Left kidney (tissue), 1 donor: ENCODE measurements at regions not wholly inside any gene's neighbourhood (a gene's known extent, or its start where the extent isn't known, plus 50 kb on each side); places are given as distances from the start of the nearest gene placed in this dataset.

Experiments used
- DNase-seq: peaks from one replicate; pipeline ENCODE4 v3.0.0-alpha.2; 2013

DNA sequence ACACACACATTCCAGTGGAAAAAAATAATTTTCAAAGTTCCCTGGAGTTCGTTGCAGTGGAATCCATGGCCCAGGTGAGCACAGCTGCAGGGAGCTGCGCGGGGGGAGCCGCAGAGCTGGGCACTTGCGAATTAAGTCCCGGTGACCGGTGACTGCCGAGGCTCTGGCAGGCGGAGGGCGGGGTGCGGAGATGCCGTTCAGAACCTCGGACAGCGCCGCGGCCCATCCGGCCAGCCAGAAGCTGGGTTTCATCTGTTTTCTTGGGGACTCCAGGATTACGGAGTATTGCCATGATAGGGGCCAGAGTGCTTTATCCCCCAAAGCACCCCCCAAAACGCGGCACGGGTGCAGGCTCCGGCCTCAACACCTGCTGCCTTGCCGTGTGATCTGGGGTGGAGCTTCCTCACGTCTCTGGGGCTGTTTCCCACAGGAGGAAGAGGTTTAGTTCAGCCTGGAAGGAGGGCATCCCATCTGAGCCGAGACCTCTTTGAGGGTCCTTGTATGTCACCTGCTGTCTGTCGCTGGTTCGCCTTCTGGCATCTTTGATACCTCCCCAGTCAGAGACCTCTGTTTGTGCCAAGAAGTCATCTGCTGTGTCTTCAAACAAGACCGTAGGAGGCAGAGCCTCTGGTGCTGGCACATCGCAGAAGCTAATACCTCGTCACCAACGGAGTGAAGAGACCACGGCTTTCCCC lies 99.4 kb downstream of the YTHDF1 start:
- DNase-seq: peak; percentile 43

DNA sequence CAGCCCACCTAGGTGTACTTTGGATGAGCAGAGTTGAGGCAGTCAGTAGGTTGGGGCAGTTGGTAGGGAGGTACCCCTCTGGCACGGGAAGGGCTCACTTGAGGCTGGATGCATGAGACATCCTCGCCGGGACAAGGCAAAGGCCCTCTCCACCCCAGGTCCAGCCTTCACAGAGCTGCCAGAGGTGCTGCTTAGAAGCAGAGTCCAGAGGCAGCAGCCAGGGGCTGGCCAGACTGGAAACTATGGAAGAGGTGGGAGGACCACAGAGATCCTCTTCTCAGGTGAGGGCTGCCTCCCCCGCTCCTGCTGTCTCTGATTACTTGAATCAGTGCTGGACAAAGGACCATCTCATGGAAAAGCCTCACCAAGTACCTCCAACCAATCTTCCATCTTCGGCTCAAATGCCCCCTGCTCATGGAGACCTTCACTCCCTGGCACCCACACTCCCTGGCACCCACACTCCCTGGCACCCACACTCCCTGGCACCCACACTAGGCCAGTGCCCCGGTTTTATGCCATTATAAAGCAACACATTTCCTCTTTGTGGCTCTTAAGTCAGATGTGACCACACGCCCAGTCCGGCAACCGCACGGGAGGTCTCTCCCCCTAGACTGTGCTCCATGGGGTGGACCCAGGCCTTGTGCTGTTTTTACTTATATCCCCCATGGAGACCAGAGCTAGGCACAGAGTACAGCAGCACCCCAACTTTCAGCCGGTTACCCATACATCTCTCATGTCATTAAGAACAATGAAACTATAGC lies 100.1 kb downstream of the YTHDF1 start:
- no peak for DNase-seq

DNA sequence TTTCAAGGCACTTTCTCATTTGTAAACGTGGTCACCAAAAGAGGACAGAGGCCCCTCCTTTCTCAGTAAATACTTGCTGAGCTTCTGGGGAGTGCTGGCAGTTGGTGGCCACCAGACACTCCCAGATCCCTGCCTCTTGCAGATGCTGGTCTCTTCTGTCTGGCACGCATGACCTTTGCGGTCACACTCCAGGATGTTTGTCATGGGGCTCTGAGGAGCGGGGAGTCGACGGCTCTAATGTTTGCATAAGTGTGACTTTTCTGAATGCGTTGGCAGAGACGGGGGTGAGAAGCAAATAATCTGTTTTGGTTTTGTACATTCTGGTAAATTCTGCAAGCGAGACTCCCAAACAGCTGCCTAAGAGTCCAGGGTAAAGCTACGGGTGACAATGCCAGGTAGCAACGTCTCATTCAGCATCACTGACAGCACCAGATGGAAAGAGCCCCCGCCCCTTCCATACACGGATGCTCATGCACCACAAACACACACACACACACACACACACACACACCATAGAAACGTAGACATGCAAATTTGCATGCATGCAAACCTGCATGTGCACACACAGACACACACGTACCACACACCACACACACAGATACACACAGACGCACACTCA lies 101.1 kb downstream of the YTHDF1 start:
- DNase-seq: no peak

DNA sequence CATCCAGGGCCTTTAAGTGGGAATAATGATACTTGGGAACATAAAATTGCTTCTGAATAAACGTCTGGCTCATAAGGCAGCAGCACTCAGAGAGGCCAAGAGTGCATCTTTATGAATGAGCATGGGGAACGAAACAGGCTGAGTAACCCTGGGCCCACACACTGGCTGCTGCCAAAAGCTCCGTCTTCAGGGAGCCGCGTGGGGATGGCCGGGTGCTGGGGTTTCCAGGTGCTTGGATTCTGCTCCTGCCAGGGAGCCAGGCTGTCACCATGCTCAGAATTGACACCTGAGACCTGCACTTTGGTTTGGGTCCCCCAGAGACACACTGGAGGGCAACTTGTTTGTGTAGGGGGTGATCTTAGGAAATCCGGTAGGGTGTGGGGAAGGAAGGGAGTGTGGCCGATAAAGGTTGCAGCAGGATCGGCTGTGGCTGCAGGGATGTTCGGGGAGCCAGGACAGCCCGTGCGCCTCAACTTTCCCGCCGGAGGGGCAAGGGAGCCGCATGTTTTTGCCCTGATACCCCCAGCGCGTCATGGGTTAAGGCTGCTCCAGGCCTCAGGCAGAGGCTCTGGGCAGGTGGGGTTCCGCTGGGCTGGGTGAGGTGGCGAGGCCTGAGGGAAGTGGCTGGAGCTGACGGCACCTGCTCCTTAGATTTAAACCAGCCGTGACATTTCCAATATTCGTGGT lies 101.8 kb downstream of the YTHDF1 start:
- DNase-seq: no peak

DNA sequence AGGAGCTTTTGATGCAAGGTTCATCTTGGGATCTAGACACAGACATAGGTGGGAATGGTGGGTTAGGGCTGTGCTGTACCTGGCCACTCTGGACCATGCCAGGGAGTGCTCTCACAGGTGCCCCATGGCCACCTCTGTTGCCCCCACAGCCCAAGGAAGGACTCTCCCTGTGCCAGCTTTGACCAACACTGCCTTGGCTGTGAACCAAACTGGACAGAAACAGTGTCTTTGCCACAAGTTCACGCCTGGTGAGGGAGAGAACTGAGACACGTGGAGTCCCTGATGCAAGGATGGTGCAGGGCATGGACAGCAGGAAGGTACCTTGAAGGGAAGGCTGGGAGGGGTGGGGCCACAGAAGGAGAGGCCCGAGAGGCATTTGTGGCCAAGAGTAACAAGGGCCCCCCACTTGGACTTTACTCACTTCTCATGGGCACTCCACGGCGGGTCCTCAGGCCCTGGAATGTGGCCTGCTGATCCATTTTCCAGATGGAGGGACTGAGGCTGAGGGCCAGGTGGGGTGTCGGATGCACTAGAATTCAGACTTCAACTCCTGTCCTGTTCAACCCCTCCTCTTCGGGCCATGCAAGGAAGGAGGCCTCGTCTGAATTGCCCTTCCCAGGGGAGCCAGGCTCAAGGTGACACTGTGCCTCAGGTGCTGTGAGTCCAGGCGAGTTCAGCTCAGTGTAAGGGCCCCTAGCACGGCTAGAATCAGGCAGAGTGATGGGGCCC lies 103.3 kb downstream of the YTHDF1 start:
- DNase-seq: no peak

DNA sequence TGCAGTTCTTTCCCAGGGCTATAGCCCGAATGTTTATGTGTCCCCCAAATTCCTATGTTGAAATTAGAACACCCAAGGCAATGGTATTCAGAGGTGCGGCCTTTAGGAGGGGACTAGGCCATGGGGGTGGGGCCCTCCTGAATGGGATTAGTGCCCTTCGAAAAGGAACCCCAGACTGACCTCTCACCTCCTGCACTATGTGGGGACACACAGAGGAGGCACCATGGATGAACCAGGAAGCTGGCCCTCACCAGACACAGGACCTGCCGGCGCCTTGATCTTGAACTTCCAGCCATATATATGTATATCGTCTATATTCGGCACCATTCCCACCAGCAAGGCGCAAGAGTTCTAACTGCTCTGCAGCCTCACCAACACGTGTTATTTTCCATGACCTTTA lies 101.5 kb upstream of the BHLHE23 start:
- DNase-seq: no peak

DNA sequence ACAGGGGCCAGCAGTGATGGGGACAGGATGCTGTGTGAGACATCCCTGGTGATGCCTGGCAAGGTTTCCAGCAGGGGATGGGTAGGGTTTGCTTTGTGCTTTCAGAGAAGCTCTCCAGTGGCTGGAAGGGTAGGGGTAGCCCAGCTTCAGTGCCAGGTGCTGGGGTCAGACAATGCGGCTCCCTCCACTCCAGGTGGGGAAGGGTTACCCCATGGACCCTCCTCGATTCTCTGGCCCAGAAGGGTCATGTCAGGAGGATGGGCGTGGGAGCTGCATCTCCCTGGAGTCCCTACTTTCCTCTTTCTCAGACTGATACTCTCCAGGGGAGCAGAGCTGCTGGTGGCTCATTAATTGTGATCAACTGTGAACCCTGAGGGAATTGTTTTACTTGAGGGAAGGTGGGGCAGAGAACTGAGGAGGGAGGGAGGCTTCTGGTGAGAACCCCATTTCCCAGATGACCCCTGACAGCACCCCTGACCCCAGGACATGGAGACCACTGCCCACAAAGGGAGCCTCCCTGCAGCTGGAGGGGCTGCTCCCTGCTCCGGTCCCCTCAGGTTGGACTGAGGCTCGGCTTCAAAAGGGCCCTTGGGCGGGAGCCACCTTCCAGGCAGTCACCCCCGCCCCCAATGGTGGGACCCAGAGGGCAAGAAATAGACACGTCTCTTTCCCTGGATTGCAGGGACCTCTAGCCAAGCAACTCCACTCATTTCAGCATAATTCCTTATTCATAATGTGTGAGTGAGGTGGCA lies 100.9 kb upstream of the BHLHE23 start:
- DNase-seq: no peak

DNA sequence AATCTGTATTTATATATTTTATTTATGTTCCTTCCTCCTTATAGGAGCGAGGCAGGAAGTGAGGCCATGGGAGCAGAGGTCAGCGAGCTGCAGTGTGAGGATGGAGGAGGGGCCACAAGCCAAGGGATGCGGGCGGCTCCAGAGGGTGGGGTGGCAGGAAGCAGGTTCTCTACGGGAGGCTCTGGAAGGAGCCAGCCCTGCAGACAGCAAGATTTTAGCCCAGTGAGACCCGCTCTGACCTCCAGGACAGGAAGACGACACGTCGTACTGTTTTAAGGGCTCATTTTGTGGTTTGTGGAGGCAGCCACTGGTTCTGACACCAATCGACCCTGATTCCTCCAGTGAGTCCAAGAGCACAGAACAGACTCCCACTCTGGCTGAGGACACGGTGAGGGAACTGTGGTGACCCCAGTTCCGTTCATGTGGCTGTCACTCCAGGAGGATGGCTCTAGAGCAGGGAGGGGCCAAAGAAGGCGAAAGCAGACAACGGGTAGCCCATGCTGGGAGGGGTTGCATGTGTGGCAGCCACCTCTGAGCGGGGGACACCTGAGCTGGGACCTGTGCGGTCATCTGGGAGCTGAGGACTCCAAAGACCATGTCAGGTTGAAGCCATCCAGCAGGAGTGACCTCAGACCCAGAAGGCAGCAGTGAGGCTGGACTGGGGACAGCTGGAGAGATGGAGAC lies 100.1 kb upstream of the BHLHE23 start:
- no peak for DNase-seq

DNA sequence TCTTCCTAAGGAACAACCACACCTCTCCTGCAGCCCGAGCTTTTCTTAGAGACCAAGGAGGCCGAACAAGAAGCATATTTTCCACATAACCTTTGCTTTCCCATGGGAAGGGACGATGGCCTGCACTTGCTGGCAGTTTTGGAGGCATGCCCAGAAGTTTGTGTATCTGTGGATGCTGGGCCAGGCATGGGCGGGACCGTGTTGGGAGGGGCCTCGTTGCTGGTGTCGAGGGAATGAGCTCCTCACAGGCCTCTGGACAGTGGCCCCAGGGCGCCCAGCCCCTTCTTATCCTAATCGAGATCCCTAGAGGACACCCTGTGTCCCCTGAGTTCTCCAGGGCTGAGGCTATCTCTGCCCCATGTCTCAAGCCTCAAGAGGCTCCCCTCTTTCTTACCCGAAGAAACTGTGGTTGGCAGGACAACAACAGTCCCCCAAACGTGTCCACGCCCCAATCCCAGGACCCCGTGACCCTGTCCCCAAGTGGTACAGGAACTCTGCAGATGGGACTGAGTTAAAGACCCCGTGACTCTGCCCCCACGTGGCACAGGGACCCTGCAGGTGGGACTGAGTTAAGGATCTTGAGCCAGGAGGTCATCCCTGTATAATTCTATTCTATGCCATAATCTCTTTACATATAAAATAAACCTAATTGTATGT lies 99.5 kb upstream of the BHLHE23 start:
- no peak for DNase-seq

DNA sequence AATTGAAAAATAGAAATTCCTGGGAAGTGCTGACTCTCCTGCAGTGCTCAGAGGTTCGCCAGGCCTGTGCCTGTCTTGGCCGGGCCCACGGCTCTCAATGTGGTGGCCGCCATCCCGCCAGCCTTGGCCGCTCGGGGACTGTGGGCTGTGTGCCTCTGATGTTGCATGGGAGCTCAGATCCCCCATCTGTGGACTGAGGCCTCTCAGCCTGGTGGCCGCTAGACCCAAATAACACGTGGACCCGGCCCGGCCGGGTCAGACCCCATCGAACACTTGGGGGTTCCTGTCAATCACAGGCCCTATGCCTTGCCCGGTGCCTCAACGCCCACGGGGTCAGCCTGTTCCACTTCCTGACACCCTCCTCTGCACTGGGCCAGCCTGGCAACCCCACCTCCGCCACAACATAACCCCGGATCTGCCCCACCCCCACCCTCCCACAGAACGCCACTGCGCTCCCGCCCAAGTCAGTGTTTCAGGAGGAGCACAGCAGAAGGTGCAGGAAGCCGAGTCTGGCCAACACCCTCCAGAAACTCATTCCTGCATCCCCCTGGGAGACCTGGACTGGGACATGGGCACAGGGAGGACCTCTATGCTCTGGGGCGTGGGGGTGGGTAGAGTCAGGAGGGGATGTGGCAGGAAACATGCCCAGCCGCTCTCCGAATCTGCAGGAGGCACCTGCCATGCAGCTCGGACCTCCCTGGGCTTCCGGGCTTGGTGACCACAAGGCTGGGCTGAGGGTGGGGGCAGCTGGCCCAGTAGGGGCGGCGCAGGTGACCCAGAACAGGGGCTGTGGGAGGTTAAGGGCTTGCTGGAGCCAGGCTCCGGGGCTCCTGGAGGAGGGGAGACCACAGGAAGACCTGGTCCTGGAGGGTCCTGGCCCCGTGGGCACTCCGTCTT lies 98.7 kb upstream of the BHLHE23 start:
- DNase-seq: no peak

DNA sequence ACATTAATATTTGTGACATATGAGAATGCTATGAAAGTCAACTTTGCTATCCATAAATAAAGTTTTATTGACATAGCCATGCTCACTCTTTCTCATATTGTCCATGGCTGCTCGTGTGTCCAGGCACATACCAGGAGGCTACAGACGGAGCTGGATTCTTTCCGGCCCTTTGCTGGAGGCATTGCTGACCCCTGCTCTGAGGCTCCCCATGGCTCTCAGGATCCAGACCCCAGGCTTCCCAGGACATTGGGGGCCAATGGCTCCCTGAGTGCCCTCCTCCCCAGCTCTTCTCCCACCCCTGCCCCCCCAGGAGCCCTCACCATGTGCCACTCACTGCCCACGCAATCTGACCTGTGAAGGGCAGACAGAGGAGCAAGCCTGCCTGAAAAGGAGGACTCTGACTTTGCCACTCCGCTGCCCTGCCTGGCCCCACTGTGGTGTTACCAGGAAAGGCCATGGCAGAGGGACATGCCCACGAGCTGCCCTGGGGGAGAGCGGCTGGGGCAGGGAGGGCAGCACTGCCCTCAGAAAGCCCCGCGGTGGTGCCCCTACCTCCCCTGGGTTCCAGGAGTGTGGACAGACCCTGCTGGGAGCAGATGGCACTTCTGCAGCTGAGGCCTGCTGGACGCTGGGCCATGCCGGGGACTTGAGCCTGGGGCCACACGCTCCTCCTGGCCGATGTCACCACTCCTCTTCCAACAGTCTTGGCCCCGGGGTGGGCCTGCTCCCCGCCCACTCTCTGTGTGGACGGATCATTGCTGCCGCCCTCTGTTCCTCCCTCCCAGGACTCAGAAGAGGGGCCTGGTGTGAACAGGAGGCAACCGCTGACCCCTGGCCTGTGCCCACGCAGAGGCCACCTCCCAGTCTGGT lies 97.8 kb upstream of the BHLHE23 start:
- no peak for DNase-seq

DNA sequence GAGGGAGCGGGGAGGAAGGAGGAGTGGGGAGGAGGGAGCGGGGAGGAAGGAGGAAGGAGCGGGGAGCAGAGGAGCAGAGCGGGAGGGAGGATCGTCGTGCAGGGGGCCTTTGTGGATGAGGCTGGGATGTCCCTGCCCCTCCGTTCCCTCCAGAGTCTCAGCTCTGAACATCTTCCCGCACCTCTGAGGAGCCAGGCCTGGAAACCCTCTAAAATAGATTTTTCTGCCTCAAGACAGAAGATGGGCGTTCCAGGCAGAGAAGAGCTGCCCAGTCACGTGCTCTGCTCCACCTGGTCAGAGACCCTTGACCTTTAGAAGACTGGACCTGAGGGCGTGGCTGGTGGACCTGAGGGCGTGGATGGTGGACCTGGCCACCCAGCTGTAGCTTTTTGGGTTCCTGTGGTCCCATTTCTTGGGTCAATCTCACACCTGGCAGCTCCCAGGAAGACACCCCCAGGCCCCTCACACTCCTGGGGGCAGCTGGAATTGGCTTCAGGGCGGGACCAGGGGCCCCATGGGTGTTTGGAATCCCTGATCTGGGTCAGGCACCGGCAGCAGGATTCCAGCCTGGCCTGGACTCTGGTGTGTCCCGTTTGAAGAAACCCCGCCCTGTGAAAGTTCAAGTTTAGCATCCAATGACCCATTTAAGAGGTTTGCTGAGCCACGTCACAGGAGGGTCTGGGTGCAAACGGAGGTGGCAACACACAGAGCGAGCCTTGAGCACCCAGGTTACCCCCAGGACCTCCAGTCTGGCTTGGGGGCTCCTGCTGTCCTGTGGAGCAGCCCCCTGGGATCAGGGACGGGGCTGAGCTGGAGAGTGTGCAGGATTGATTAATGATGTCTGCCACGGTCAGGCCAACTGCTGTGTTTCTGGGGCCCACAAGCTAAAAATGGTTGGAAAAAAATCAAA lies 96.9 kb upstream of the BHLHE23 start:
- no peak for DNase-seq

DNA sequence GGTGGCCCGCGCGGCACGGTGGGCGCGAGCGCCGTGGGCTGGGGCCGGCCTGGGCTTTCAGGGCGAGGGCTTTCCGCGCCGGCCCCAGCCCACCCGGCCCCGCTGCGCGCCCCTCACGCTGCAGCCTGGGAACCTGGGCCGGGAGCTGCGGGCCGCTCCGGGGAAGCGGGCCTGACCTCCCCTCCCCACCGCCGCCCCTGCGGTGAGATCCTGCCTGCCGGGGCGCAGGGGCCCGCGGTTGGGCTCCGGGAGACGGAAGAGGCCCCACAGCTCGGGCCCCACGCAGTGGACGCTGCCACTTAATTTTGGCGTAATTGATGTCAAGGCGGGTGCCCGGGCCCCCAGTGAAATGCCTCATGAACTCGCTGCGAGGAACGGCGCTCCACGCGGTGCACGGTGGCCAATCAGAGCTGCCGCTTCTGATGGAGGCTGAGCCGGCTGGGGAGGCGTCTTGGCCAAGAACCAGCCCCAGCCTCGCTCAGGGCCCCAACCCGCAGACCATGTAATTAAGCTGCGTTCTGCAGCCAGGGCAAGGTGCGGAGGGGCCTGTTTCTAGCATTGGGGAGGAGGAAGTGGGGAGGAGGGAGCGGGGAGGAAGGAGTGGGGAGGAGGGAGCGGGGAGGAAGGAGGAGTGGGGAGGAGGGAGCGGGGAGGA lies 96.1 kb upstream of the BHLHE23 start:
- DNase-seq: no peak

DNA sequence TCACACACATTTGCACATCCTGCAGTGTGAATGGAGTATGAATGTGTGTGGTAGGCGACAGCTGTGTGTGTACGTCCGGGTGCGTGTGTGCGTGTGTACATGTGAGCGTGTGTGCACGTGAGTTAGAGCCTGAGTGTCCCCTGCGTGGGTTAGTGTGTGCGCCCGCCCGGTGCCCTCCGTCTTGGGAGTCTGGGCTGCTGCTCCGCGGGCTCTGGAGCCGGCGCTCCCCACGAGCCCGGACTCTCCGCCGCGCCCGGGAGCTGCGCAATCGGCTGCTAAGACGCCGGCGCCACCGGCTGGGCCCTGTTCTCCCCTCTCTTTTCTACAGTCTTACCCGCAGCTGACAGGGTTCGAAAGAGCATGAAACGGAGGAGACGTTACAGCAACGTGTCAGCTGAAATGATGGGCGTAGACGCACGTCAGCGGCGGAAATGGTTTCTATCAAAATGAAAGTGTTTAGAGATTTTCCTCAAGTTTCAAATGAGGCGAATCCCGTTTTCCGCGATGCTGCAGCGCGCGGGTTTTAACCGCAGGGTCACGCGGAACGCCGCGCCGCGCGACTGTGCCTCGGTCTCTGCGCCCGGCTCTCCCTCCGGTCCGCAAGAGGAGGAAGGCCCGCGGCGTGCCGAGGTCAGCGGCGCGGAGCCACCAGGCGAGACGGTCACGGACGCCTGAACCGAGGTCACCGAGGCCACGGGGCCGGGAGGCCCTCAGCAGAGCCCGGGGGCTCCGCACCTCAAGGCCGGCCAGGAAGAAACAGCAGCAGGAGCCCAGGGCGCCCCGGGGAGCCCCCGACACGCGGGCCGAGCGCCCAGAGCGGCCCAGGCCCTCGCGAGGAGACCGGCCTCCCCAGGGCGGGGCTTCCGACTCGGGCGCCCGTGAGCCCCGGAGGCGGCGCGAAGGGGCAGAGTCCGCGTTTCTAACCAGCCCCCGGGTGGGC lies 95.3 kb upstream of the BHLHE23 start:
- peak; percentile 18 for DNase-seq
